COR-L47 (cell line): ENCODE measurements at regions not wholly inside any gene's neighbourhood (a gene's known extent, or its start where the extent isn't known, plus 50 kb on each side); places are given as distances from the start of the nearest gene placed in this dataset.
"Not testable (repeated sequence)": the region's sequence is repeated elsewhere in the genome, so short reads cannot be mapped to it uniquely, and the experiment has no call there.

Experiments
- DNase-seq: peaks from one replicate; lab custom pipeline; 2025; lab: John Stamatoyannopoulos, UW

DNA sequence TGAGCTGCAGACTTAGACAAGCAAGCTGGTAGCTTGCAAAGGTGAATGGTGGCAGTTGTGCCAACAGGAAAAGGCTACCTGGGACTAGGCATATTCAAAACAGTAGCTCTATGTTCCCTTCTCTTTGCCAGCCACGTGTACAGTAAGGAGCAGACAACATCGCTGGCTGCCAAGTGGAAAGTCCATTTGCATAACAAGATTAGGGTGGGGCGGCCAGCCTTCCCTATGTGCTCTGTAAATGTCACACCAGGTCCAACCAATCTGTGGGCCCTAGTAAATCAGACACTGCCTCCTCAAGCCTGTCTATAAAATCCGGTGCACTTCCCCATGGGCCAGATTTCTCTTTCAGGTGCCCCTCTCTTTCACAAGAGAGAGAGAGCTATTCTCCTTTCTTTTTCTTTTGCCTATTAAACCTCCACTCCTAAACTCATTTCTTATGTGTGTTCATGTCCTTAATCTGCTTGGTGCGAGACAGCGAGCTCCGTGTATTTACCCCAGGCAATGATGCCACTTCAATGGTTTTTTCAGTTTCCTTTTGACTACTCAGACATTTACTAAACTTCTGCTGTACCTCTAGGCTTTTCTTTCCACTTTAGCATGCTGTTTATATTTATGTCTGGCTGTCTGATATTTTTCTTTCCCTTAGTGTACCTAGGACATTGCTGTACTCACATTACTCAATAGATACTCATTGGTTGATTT lies 297.4 kb upstream of the GCFC2 start:
- DNase-seq, result no peak

DNA sequence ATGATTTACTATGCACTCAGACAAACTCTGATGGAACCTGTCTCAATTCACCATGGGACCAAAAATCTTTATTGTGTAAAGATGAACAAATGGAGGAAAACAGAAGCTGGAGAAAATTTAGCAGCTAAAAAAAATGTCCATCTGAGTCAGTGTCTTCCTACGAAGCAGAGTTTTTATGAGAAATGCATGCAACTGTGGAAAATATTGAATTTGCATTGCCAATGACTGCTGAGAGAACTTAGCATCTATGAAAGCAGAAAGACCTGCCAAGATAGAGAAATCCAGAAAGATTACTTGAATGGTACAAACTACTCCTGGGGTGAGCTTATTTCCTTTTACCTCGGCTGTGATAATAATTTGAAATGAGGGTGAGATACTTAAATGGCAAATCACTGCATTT lies 289.7 kb upstream of the GCFC2 start:
- DNase-seq, result no peak

DNA sequence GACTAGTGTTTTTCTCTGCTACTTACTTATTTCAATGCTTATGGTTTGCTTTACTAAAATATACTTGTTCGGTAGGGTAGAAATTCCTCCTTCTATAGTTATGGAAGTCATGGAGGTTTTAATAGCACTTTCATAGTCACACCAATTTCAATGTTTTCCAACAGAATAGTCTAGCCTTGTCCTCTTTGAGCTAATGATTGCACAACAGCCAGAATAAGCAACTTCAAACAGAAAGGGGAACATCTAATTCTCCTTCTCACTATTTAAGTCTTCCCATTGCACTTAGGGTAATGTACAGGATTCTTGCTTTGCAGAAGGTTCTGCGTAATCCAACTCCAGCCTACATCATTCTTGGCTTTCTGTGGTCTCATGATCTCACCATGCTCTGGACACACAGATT lies 287.7 kb upstream of the GCFC2 start:
- DNase-seq, result no peak

DNA sequence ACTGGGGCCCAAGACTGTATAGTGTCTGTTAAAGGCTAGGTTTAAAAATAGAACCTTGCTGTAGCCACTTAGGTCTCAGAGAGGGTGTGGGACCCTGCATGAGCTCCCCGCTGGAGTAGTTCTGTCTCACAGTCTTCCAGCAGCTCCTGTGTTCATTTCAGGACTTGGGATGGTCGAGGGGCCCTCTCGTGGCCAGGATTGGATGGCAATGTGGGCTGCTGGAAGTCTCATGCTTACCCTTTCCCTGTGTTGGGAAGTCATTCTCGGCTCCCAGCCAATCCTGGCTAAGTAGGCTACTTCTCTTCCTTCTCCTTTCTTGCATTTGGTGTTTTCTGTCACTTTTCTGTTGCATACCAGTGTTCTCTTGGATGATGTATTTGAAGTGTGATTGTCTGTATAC lies 284.0 kb upstream of the GCFC2 start:
- DNase-seq, result no peak

DNA sequence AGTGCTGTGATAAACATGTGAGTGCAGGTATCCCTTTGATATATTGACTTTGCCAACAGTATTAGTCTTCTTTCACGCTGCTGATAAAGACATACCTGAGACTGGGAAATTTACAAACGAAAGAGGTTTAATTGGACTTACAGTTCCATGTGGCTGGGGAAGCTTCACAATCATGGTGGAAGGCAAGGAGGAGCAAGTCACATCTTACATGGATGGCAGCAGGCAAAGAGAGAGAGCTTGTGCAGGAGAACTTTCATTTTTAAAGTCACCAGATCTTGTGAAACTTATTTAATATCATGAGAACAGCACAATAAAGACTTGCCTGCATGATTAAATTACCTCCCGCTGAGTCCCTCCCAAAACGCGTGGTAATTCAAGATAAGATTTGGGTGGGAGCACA lies 277.9 kb upstream of the GCFC2 start:
- not testable (repeated sequence) for DNase-seq

DNA sequence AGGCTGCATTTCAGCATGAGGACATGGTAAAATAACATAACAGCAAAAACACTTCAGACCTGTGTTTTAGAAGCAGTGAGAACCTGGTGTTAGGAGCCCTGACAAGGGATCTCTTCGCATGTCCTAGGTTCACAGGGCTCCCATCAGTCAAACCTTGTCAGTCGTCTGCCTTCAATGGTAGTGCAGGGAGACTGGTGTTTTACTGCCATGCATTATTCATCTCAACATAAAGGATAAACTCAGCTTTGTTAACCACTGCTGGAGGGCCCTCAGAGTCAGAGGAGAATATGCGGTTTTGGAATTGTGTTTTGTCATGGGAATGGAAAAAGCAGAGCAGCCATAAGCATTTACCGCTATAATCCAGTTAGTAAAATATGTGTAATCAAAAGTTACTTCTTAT lies 275.9 kb upstream of the GCFC2 start:
- no peak for DNase-seq

DNA sequence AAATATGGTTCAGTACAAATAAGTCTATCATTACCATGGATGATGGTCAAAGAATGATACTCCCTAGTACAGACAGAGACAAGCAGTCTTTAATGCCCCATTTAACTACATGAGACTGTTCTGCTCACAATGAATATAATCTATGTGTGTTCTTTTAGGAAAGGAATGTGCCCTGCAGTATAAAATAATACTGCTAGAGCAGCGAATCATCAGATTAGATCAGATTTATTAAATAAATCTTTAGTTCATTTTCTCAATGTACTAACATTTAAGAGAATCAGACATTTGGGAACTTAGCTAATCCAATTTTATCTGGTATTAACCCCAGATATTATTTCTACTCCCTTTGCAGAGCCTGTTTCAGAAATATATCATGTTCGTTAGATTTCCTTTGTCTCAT lies 272.0 kb upstream of the GCFC2 start:
- no peak for DNase-seq

DNA sequence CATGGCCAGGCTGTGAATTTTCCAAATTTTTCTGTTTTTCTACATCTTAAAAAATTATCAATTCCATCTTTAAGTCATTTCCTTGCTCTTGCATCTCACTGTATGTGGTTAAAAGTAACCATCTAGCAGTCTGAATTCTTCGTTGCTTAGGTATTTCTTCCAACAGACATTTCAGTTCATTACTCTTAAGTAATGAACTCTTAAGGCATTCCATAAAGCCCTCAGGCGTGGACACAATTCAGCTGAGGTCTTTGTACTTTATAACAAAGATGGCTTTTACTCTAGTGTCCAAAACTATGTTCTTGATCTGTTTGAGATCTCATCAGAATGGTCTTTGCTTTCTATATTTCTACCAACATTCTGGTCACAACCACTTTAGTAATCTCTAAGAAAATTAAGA lies 253.9 kb upstream of the GCFC2 start:
- no peak for DNase-seq

DNA sequence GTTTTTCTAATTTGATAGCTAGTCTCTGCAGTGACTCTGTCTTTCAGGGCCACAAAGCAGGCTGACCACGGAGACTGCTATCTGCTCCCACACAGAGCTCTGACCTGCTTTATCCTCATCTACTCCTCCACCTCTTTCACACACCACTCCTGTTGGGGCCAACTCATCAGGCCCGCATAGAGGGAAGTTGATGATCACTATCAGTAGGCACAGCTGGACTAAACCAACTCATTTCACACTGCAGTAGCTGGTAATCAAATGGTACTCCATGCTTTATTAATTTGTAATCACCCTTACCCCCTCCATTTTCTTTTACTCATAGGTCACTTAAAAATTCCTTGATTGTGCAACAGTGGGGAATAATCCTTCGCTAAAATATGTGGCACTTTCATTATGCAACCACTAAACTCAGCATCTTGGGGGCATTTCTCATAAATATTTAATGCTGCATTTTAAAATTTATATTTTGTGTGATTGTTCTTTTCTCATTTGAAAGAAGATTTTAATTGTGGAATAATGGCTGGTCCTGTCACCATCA lies 249.8 kb upstream of the GCFC2 start:
- DNase-seq, result no peak

DNA sequence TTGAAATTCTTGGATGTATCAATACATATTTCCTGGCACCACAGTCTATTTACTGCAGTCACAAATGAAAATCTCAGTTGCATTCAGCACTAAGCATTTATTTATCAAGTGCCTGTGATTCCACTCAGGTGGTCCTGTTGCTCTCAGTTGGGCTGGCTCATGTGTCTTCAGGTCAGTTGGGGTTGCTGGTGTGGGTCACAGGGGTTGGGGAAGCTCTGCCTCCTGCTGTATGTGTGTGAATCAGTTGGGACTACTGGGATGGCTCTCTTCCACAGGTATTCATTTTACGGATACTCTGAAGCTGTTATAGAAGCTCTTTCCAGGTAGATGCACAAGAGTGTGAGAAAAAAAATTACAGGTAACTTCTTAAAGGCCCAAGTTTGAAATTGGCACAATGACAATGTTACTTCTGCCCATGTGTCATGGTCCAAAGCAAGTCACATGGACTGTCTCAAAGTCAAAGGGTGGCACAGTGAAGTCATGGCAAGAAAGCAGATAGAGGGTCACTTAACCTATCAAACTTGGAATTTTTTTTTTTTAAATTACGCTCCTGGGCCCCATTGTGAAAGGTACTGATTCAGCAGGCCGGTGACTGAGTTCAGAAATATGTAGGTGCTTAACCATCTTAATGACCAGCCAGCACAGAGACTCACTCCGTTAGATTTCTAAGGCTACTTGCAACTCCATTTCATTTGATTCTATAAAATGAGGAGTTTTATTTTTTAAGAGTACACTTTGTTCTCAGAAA lies 249.2 kb upstream of the GCFC2 start:
- DNase-seq, result no peak

DNA sequence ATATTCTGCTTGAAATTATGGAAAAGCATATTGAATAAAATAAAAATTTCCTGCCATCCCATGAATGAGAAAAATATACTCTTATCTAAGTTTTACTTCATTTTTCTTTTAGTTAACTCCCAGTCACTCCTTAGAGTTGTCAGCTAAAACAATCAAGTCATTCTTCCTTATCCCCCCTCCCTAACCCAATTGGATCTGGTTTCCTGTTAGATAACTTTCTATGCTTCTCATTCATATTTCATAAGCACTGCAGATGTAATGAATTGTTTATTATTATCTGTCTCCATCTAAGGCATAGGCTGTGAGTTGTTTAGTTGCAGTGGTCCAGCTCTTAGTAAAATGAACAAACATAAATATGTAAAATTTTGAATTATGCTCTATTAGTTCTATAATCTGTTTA lies 244.0 kb upstream of the GCFC2 start:
- no peak for DNase-seq

DNA sequence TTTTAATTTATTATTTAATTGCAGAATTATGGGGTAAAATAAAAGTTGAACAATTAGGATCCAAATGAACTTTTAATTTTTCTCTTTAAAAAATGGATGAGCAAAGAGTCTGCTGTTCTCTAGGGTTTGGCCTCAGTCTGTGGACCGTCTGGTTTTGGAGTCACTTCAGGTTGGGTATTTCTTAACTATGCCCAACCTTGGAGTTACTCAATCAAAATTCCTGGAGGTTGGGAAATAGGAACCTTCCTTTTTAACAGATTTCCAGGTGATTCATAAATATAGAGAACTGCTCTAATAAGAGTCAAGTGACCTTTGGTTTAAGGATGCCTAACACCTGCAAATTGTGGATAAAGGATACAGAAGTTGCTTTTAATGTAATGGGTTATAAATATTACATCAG lies 241.5 kb upstream of the GCFC2 start:
- no peak for DNase-seq

DNA sequence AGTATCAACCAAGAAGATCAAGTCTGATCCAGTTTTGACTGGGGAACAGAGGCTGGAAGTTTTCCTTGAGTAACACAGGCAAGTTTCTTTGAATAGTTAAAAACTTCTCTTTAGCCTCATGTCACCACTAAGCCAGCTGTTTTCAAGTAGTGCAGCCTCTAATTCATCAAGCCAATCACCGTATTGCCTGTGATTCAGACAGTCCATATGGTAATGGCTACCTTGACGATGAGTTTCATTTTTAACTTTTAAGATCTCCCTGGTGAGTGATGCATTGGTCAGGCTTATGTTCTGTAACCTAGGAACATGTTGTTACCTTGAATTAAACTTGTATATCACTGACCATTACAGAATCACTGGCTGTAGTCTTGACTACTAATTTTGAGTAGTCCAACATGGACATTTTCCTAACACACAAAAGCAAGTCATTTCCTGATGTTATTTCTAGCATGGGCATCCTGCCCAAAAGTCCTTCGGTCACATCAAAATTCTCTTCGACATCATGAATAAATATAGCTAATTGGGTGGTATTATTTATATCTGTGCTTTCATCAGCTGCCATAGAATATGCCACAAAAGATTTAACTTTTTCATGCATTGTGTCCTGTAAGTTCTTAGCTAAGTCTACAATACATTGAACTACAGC lies 238.8 kb upstream of the GCFC2 start:
- DNase-seq, result no peak

DNA sequence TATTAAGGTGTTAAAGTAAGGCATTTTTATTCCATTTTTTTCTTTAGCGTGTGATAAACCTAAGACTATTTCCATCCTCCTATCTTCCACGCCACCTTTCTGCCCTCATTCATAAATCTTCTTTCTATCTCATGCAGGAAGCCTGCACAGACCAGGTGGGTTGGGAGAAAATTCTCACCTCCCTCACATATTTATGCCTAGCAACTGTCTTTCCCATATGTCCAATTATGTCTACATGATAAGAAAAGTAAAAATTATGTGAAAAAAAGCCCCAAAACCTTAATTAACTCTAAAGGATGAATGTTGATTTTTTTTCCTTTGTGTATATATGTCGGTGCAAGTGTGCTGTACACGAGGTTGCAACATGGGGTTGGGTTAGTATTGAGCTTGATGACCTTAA lies 225.6 kb upstream of the GCFC2 start:
- DNase-seq, result no peak

DNA sequence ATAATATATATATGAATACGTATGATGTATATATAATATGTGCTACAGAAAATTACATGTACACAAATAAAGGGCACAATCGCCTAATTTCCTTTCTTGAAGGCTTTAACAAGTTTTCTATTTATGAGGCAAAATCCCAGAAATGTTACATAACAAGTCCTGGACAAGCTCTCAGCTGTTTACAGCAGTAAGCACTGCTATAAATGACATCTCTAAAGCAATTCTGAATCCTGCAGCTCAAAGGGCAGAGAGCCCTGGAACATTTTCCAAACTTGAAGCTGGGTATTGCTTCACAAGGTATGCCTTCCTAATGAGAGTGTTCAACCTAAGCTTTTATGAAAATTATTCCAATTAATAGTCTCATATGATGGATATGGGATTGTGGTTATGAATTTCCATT lies 222.3 kb upstream of the GCFC2 start:
- DNase-seq, result no peak

DNA sequence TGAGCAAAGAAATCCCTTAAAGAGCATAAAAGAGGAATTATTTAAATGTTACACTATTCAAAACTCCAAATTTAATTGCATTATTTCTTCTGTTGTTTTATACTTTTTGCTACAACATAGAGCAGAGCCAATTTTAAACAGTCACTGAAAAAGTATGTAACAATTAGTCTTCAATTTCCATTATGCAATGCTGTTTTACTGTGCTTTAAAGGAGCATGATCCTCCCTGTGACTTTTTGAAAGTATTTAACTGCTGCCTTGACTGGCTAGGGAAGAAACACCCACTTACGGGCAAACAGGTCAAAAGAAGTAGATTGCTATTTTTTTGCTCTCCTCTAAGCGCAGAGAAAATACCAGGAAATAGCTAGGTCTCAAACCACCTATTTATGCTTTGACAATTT lies 217.4 kb upstream of the GCFC2 start:
- DNase-seq, result no peak

DNA sequence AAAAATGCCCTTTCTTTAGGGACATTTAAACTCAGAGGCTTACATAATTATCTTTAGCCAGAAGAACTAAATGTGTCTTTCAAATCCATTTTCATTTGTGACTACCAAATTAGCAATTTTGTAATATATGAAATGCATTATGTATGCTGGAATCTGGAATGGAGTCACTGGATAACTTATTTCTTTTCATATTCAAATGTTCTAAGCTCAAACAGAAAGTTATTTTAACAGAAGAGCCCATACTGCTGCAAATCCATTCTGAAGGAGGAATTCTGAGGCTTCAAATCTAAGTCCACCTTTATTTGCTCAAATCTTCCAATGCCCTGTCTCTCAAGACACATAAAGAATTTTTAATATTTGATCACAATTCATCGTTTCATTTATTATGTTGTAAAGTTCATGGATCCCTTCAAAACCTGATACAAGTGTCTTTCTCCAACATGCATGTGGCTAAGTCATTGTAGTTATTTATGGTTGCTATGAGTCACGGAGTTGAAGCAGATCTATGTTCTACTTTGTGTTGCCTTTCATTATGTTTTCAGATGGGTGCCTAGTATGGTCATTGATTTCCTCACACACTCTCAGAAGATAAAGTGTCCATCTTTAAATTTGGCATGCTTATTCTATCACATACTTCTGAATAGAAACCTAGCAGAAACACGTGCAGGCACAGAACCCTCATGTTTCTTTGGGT lies 214.8 kb upstream of the GCFC2 start:
- DNase-seq, result no peak

DNA sequence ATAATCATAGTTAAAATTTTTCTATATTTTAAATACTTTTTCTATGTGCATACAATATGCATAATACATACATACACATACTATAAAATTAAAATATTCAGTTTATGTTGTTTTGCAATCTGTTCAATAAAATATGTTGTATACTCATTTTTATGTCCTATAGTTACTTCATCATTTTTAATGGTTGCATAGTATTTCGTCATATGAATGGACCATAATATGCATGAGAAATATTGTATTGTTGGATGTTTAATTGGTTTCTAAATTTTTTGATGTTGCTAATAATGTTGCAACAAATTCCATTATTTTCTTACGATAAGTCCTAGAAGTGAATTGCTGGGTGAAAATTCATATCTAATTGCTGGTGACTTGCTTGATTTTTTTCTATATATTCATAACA lies 211.5 kb upstream of the GCFC2 start:
- DNase-seq, result no peak

DNA sequence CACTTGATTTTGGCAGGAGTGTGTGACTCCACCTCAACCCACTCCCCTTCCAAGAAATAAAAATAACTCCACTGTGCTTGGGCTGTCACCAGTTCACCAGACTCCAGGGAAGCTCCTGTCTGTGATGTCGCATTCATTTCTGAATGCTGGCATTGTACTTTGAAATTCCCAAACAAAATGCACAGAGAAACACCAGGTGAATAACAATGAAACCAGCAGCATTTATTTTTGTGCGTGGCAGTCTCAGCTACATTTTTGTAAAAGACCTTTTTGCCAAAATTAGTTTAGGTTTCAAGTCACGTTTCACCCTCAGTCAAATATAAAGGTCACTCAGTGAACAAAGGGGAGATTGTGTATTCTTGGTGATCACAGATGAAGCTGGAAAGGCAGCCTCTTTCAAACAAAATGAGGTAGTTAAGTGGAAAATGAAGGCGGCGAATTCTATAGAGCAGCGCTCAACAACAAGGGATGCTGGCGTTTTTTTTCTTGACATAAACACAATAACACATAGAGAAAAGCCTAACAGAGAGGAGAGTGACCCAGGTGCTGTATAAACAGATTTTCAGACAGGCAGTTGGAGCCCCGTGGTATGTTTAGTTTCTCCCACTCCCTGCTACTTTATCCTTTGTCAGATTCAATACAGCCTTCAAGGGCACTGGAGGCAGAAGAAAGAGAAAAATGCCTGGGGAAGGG lies 210.3 kb upstream of the GCFC2 start:
- peak; percentile 11 for DNase-seq

DNA sequence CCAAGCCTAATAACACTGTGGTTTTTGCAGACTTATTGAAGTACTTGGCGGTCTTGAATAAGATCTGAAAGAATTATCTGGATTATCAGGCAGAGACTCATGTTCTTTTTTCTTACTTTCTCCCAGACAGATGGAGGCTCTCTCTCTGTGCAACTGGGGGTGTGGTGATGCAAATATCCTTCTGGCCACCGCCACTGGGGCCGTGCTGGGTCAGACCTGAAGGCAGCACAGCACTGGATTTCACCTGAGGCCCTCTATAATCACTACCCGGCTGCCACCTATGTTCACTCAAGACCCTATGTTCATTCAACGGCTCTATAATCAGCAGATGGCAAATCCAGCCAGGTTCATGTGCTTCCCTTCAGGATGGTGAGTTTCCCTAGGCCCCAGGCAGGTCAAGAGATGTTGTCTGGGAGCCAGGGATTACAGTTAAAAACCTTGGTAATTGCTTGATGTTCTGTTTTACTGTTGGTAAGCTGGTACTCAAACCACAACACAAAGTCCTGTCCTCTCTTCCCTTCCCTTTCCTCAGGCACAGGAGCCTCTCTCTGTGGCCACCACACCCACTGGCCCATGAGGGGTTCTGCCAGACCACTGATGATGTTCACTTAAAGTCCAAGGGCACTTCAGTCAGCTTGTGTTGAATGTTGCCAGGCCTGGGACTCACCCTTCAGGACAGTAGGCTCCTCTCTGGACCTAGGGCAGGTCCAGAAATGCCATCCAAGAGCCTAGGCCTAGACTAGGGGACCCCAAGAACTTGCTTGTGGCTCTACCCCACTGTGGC lies 205.3 kb upstream of the GCFC2 start:
- DNase-seq, result no peak

DNA sequence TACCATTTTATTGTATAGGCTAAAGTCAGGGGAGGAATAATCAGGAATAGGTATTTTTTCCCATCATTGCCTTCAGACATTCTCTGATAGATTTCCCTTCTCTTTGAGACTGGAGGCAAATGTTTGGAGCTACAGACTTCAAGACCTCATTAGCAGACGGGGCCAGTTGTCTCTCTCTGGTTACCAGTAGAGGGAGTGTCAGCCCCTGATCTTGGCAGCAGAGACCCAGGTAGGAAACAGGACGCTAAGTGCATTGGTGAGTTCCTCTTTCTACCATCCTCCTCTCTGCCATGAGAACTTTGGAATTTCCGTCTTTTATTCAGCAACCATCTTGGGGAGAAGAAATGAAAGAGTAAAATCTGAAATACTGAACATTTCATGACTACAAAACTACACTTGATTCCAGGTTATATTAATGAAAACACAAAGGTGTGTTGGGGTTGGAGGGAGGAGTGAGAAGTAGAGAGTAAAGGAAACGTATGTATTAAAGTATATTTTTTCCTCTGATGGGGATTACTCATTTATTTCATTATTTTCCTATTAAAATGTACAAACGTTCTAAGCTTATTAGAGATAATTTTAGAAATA lies 186.2 kb upstream of the GCFC2 start:
- peak; percentile 34 for DNase-seq
